Transverse colon (tissue), 4 donors: ENCODE measurements at regions not wholly inside any gene's neighbourhood (a gene's known extent, or its start where the extent isn't known, plus 50 kb on each side); places are given as distances from the start of the nearest gene placed in this dataset.

Experiments used
- CTCF ChIP-seq, 5 experiments: fragments of 200-600 bp in 3 of 5; fragments of 450-650 bp in 2 of 5; sonication (generic) in 3 of 5; IDR thresholded peaks; 1 replicate in 2 of 5; 2 replicates in 3 of 5; pipeline ENCODE4 v1.5.1; 2016 to 2017; ENCODE audit warnings: antibody characterized with exemption in 5 of 5, inconsistent platforms in 3 of 5, mild to moderate bottlenecking in 2 of 5, moderate library complexity in 1 of 5
- EP300 ChIP-seq: sonication (generic); formaldehyde crosslinking; IDR thresholded peaks from one replicate; pipeline ENCODE4 v1.6.1; 2017; ENCODE audit warnings: antibody characterized with exemption, low read depth
- POLR2A ChIP-seq: fragments of 450-650 bp; IDR thresholded peaks from one replicate; pipeline ENCODE4 v1.6.1; 2016; ENCODE audit warnings: antibody characterized with exemption, mild to moderate bottlenecking, moderate library complexity
- POLR2AphosphoS5 ChIP-seq, 3 donors: sonication (generic); formaldehyde crosslinking; IDR thresholded peaks; one replicate each; pipeline ENCODE4 v1.6.1; 2016; ENCODE audit warnings: antibody characterized with exemption in 3 of 3

- no peak for TF ChIP-seq EP300
- TF ChIP-seq CTCF (IDR thresholded peaks at IDR 0.05): no peak
- no peak for TF ChIP-seq POLR2A
- no peak for TF ChIP-seq POLR2AphosphoS5 (IDR thresholded peaks at IDR 0.05)
These were observed 86.1 kb downstream of the RTP4 start for GRCh38 chr3:187454085-187454815.
